ENCODE measurements at regions not wholly inside any gene's neighbourhood (a gene's known extent, or its start where the extent isn't known, plus 50 kb on each side); places are given as distances from the start of the nearest gene placed in this dataset.
"Not testable (repeated sequence)": the region's sequence is repeated elsewhere in the genome, so short reads cannot be mapped to it uniquely, and the experiment has no call there.

DNA sequence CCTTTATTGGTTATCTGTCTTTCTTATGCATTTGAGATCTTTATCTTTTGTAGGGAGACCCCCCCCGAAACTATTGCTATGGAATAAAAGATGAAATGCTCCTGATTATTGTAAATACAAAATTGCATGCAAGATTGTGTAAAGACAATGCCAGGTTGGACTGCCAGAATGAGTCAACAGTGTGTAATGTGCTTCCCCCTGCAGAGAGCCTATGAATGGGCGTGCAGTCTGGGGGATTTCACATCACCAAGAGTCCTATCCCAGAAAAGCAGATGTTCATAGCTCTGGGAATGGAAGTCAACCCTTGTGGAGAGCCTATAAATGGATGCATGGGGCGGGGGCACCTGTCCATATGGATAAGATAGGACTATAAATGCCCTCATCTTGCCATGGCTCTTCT, 584.3 kb downstream of the NSUN3 start:
- no peaks in the 10 kb centered on the region for H3K36me3 ChIP-seq (ENCODE audit: insufficient read depth, low read length)
- H3K9me3 ChIP-seq (ENCODE audit: low read length) = no peaks in the 10 kb centered on the region
- no peaks in the 10 kb centered on the region for H4K20me1 ChIP-seq (ENCODE audit: insufficient read depth)
- no peak overlapping the region for H2AFZ ChIP-seq (ENCODE audit: low read depth, low read length)
- H3F3A ChIP-seq (ENCODE audit: insufficient read depth, low read length, poor library complexity, severe bottlenecking) = no peaks in the 10 kb centered on the region
- no peak overlapping the region for H3K4me2 ChIP-seq (ENCODE audit: low read length)
- H3K27ac ChIP-seq (ENCODE audit: low read length) = no peak overlapping the region
- no peak overlapping the region for H3K9ac ChIP-seq (ENCODE audit: low read length)
- TF ChIP-seq RAD21 (conservative IDR thresholded peaks at IDR 0.05) = no peak
- TF ChIP-seq, protein P1, sequence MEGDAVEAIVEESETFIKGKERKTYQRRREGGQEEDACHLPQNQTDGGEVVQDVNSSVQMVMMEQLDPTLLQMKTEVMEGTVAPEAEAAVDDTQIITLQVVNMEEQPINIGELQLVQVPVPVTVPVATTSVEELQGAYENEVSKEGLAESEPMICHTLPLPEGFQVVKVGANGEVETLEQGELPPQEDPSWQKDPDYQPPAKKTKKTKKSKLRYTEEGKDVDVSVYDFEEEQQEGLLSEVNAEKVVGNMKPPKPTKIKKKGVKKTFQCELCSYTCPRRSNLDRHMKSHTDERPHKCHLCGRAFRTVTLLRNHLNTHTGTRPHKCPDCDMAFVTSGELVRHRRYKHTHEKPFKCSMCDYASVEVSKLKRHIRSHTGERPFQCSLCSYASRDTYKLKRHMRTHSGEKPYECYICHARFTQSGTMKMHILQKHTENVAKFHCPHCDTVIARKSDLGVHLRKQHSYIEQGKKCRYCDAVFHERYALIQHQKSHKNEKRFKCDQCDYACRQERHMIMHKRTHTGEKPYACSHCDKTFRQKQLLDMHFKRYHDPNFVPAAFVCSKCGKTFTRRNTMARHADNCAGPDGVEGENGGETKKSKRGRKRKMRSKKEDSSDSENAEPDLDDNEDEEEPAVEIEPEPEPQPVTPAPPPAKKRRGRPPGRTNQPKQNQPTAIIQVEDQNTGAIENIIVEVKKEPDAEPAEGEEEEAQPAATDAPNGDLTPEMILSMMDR (IDR thresholded peaks at IDR 0.05; ENCODE audit: poor library complexity, severe bottlenecking) = no peak
- no peak for TF ChIP-seq MXI1 (conservative IDR thresholded peaks at IDR 0.05; ENCODE audit: poor library complexity, severe bottlenecking)
- no peak for TF ChIP-seq EP300 (conservative IDR thresholded peaks at IDR 0.05; ENCODE audit: poor library complexity, severe bottlenecking)
- TF ChIP-seq EZH2 (IDR thresholded peaks at IDR 0.05; ENCODE audit: borderline replicate concordance, insufficient read depth, low read length, poor library complexity, severe bottlenecking) = no peak
- TF ChIP-seq TAF1 (IDR thresholded peaks at IDR 0.05; ENCODE audit: low read depth) = no peak
- no peak for TF ChIP-seq POLR2AphosphoS5 (IDR thresholded peaks at IDR 0.05)
- TF ChIP-seq, protein P2, sequence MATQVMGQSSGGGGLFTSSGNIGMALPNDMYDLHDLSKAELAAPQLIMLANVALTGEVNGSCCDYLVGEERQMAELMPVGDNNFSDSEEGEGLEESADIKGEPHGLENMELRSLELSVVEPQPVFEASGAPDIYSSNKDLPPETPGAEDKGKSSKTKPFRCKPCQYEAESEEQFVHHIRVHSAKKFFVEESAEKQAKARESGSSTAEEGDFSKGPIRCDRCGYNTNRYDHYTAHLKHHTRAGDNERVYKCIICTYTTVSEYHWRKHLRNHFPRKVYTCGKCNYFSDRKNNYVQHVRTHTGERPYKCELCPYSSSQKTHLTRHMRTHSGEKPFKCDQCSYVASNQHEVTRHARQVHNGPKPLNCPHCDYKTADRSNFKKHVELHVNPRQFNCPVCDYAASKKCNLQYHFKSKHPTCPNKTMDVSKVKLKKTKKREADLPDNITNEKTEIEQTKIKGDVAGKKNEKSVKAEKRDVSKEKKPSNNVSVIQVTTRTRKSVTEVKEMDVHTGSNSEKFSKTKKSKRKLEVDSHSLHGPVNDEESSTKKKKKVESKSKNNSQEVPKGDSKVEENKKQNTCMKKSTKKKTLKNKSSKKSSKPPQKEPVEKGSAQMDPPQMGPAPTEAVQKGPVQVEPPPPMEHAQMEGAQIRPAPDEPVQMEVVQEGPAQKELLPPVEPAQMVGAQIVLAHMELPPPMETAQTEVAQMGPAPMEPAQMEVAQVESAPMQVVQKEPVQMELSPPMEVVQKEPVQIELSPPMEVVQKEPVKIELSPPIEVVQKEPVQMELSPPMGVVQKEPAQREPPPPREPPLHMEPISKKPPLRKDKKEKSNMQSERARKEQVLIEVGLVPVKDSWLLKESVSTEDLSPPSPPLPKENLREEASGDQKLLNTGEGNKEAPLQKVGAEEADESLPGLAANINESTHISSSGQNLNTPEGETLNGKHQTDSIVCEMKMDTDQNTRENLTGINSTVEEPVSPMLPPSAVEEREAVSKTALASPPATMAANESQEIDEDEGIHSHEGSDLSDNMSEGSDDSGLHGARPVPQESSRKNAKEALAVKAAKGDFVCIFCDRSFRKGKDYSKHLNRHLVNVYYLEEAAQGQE (IDR thresholded peaks at IDR 0.05; ENCODE audit: borderline replicate concordance) = no peak
- no peak for TF ChIP-seq SMC3 (conservative IDR thresholded peaks at IDR 0.05; ENCODE audit: poor library complexity)
- H3K27me3 ChIP-seq (ENCODE audit: insufficient read depth, low read depth, low read length) = no peaks in the 10 kb centered on the region
- no peaks in the 10 kb centered on the region for H3K9me2 ChIP-seq (ENCODE audit: insufficient read depth, low read length)
- no peaks in the 10 kb centered on the region for H3K79me2 ChIP-seq (replicated peaks; ENCODE audit: insufficient read depth, low read length)
- H3K4me3 ChIP-seq (ENCODE audit: low read length) = no peak overlapping the region

DNA sequence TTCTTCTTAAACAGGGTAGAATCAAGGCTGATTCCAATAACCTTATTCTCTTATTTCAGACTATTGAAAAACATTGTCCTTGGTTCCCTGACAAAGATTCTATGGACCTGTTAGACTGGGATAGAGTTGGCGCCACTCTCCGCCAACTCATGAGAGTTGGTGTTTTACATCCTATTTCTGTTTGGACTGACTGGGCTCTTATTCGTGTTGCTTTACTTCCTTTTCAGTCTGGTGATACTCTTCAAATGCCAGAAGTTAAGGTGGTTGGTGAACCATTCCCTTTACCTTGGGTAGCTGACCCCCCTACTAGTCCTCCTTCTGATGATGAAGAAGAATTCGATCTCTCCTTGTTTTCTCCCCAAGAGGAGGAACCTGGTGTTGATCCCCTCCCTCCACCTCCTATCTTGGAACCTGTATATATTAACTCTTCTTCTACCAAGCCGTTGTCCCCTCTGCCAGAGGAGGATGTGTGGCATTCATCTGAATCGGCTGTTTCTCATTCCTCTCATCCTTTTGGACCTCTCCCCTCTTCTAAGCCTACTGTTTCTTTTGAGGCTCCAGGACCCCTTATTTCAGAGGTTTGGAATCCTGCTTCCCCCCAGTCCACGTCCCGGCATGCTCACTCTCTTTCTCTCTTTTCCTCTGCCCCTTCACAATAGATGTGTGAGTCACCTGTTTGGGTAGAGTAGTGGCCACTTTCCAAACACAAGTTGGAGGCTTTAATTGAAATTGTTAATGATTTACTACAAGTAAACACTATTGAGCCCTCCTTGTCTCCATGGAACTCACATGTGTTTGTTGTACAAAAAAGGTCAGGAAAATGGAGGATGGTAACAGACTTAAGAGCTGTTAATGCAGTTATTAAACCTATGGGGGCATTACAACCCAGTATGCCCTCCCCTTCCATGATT, 585.7 kb downstream of the NSUN3 start:
- not testable (repeated sequence) for H3K27me3 ChIP-seq (ENCODE audit: insufficient read depth, low read depth, low read length); H3K9ac ChIP-seq (ENCODE audit: low read length); H2AFZ ChIP-seq (ENCODE audit: low read depth, low read length); H3K9me3 ChIP-seq (ENCODE audit: low read length); H3K27ac ChIP-seq (ENCODE audit: low read length); H3K9me2 ChIP-seq (ENCODE audit: insufficient read depth, low read length); H3K79me2 ChIP-seq (replicated peaks; ENCODE audit: insufficient read depth, low read length); H3K36me3 ChIP-seq (ENCODE audit: insufficient read depth, low read length); H3F3A ChIP-seq (ENCODE audit: insufficient read depth, low read length, poor library complexity, severe bottlenecking); H3K4me2 ChIP-seq (ENCODE audit: low read length); H4K20me1 ChIP-seq (ENCODE audit: insufficient read depth); H3K4me3 ChIP-seq (ENCODE audit: low read length)
